Globus pallidus (tissue), 1 donor: ENCODE measurements at regions not wholly inside any gene's neighbourhood (a gene's known extent, or its start where the extent isn't known, plus 50 kb on each side); places are given as distances from the start of the nearest gene placed in this dataset.
"Not testable (repeated sequence)": the region's sequence is repeated elsewhere in the genome, so short reads cannot be mapped to it uniquely, and the experiment has no call there.

ENCODE experiments used
- DNase-seq: peaks from one replicate; pipeline ENCODE4 v3.0.0-alpha.2; 2015; ENCODE audit warnings: low spot score

- no peak for DNase-seq
Observed at GRCh38 chr10:61271127-61271780, 181.9 kb downstream of the TMEM26 start.

- no peak for DNase-seq
Observed at GRCh38 chr10:61263518-61263917, 189.7 kb downstream of the TMEM26 start.

- DNase-seq, result no peak
Observed at GRCh38 chr10:61262486-61263261, 190.5 kb downstream of the TMEM26 start.

GRCh38 chr10:61257956-61258496 lies 195.2 kb downstream of the TMEM26 start:
- no peak for DNase-seq

- DNase-seq, result no peak
Observed at GRCh38 chr10:61257136-61257535, 196.0 kb downstream of the TMEM26 start.

GRCh38 chr10:61252326-61252725 lies 200.9 kb downstream of the TMEM26 start:
- not testable (repeated sequence) for DNase-seq

GRCh38 chr10:61251089-61251488 lies 202.1 kb downstream of the TMEM26 start:
- no peak for DNase-seq

DNA sequence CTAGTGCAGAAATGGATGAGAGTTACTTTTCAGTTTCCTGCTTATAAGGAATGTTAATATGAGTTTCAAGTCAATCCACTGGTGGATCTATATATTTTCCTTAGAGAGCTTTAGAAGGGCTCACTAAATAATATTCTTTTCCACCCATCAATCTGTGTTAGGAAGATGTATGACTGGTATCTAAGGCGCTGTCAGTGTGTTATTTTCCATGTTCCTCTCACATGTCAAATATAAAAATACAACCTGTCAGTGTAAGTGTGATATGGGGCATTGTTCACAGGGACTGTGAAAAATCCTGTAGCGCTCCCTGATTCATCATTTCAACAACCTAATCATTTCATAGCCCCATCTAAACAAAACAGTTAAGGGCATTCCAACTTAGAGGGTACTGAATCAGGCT lies 203.1 kb downstream of the TMEM26 start:
- no peak for DNase-seq

GRCh38 chr10:61248013-61248412 lies 205.2 kb downstream of the TMEM26 start:
- no peak for DNase-seq

- DNase-seq, result no peak
Observed at GRCh38 chr10:61244261-61244775, 208.9 kb downstream of the TMEM26 start.

GRCh38 chr10:61232780-61233179 lies 220.4 kb downstream of the TMEM26 start:
- DNase-seq, result no peak

- DNase-seq, result no peak
Observed at GRCh38 chr10:61225939-61226338, 227.2 kb downstream of the TMEM26 start.

DNA sequence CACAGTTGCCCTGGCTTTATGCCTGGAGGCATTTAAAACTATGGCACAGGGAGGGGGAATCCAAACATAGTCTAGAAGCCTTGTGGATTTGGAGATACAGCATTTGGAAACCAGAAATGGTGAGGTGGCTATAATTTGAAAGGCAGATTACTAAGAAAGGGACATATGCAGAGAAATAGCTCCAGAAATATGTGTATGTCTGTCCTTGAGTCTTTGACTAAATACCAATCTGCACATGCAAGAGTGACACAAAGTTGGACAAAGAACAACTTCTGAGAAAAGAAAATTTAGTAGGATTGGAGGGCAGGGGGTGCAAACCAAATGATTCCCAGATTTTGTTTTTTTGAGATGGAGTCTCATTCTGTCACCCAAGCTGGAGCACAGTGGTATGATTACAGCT lies 229.6 kb downstream of the TMEM26 start:
- DNase-seq, result no peak

DNA sequence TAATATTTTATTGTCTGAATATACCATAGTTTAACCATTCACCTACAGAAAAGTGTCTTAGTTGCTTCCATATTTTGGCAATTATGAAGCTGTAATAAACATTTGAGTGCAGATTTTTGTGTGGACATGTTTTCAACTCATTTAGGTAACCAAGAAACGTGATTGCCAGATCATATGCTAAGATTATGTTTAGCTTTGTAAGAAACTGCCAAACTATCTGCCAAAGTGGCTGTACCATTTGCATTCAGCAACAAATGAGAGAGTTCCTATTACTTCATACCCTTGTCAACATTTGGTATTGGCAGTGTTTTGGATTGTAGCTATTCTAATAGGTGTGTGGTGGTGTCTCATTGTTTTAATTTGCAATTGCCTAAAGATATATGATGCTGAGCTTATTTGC lies 233.5 kb downstream of the TMEM26 start:
- DNase-seq, result no peak

- peak; percentile 5 for DNase-seq
Observed at GRCh38 chr10:61217851-61218565, 235.2 kb downstream of the TMEM26 start.

GRCh38 chr10:61215246-61215645 lies 237.9 kb downstream of the TMEM26 start:
- no peak for DNase-seq

DNA sequence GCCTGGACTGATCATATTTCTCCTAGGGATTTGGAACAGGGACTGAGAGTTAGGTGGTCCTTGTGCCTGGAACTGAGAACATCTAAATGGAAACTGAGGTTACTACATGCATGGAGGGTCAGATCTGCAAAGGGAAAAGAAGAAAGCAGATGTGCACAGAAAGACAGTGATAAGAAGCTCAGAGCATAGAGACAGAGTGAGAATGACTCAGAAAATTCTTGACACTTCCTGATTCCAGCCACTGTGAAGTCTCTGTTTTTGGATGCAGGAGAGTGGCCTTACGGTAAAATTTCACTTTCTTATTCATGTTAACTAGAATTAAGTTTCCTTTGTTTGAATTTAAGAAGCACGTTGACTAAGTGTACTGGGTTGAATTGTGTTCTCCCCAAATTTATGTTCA lies 241.7 kb downstream of the TMEM26 start:
- DNase-seq, result no peak

DNA sequence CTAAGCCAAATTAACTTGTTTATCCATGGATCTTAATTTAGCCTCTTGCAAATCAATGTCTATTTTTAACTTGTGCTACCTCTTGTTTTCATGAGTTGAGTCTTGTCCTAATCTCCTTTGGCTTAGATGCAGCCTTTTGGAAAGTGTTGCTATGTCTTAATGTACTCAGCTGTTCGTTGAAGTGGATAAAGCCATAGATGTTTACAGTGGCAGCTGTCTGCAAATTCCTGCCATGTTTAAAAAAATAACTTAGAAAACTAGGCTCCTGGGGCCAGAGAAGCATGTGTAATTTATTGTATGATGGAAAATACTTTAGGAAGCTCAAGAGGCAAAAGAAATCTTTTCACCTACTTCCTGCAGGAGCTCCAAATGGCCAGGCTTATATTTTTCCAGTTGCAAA lies 253.1 kb upstream of the RHOBTB1 start:
- DNase-seq, result no peak

DNA sequence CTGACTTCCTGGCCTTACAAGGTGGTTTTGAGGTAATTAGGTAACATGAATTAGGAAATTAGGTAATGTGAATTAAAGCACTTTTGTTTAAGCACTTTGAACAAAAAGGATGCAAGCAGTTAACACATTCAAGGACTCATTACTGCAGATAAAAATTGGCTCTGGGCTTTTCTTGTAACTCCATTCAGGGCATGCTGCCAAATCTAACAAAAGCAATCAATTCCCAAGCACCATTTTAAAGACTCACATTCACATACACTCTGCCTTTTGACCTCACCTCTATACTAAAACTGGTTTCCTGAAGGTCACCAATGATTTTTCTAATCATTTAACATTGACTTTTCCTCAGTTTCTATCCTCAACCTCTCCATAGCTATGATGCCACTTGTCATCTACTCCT lies 251.2 kb upstream of the RHOBTB1 start:
- no peak for DNase-seq

DNA sequence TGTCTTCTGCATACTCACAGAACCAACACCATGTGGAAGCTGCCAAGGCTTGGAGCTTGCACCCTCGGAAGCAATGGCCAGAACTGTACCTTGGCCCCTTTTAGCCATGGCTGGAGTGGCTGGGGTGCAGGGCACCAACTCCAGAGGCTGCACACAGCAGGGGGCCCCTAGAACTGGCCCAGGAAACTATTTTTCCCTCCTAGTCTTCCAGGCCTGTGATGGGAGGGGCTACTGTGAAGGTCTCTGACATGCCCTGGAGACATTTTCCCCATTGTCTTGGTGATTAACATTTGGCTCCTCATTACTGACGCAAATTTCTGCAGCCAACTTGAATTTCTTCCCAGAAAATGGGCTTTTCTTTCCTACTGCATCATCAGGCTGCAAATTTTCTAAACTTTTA lies 248.6 kb upstream of the RHOBTB1 start:
- not testable (repeated sequence) for DNase-seq

DNA sequence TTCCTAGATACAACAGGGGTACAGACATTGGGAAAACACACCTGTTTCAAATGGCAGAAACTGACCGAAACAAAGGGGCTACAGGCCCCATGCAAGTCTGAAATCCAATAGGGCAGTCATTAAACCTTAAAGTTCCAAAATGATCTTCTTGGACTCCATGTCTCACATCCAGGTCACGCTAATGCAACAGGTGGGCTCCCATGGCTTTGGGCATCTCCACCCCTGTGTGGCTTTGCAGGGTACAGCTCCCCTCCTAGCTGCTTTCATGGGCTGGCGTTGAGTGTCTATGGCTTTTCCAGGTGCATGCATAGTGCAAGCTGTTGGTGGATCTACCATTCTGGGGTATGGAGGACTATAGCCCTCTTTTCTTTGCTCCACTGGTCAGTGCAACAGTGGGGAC lies 248.1 kb upstream of the RHOBTB1 start:
- no peak for DNase-seq

DNA sequence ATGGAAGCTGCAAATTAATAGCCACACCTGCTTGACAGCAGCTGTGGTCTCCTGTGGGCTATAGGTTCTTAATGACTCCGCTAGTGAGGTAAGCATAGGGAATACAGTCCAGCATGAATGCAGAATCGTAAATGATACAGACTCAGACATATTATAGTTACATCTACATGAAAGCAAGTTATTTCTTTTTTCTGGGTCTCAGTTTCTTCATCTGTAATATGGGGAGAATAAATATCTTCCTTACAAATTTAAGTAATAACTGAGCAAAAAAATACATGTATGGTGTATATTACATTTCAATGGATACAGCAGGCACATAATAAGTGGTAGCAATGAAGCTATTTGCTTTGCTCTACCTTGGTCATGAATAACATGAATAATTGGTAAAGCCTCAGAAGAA lies 245.9 kb upstream of the RHOBTB1 start:
- no peak for DNase-seq

- DNase-seq, result no peak
Observed at GRCh38 chr10:61188691-61189090, 244.7 kb upstream of the RHOBTB1 start.
